Thyroid gland (tissue), 4 donors: ENCODE measurements at regions not wholly inside any gene's neighbourhood (a gene's known extent, or its start where the extent isn't known, plus 50 kb on each side); places are given as distances from the start of the nearest gene placed in this dataset.

Experiments used
- POLR2A ChIP-seq, 2 donors: fragments of 450-650 bp; IDR thresholded peaks; one replicate each; pipeline ENCODE4 v1.6.1; 2017; ENCODE audit warnings: antibody characterized with exemption in 2 of 2, mild to moderate bottlenecking in 2 of 2, moderate library complexity in 1 of 2
- TF ChIP-seq, protein P1 (sequence below), 6 experiments: fragments of 200-600 bp in 3 of 6; fragments of 450-650 bp in 3 of 6; sonication (generic) in 3 of 6; IDR thresholded peaks; one replicate each; pipeline ENCODE4 v1.5.1; 2016 to 2019; ENCODE audit warnings: antibody characterized with exemption in 6 of 6, mild to moderate bottlenecking in 2 of 6, inconsistent platforms in 1 of 6, moderate library complexity in 1 of 6

DNA sequence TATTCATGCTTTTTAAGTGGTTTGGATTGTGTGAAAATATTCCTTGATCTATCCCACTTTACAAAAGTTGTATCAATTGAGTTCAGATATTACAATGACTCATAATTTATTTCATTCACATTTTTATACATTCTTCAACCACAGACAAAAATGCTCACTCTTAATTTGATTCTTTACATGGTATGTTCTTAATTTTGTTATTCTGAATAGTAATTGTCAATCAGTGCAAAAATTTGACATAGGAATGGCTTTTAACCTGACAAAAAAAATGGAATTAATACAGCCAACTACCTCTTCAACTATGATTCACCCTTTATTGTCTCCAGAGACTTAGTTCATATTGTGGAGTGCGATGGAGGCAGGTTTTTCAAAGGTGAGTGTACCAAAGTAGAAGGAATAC, 1002.4 kb upstream of the ADGRL4 start:
- TF ChIP-seq, protein P1, sequence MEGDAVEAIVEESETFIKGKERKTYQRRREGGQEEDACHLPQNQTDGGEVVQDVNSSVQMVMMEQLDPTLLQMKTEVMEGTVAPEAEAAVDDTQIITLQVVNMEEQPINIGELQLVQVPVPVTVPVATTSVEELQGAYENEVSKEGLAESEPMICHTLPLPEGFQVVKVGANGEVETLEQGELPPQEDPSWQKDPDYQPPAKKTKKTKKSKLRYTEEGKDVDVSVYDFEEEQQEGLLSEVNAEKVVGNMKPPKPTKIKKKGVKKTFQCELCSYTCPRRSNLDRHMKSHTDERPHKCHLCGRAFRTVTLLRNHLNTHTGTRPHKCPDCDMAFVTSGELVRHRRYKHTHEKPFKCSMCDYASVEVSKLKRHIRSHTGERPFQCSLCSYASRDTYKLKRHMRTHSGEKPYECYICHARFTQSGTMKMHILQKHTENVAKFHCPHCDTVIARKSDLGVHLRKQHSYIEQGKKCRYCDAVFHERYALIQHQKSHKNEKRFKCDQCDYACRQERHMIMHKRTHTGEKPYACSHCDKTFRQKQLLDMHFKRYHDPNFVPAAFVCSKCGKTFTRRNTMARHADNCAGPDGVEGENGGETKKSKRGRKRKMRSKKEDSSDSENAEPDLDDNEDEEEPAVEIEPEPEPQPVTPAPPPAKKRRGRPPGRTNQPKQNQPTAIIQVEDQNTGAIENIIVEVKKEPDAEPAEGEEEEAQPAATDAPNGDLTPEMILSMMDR (IDR thresholded peaks at IDR 0.05) = no peak
- no peak for TF ChIP-seq POLR2A (IDR thresholded peaks at IDR 0.05)
